ENCODE measurements at regions not wholly inside any gene's neighbourhood (a gene's known extent, or its start where the extent isn't known, plus 50 kb on each side); places are given as distances from the start of the nearest gene placed in this dataset.

GRCh38 chrX:109927663-109928273 lies 75.1 kb upstream of the TMEM164 start:
- TF ChIP-seq CTCF (IDR thresholded peaks at IDR 0.05), result no peak
- TF ChIP-seq POLR2A (IDR thresholded peaks at IDR 0.05), result no peak

Data from ovary (tissue), 3 donors.